Hepatocyte (in vitro differentiated cells): ENCODE measurements at regions not wholly inside any gene's neighbourhood (a gene's known extent, or its start where the extent isn't known, plus 50 kb on each side); places are given as distances from the start of the nearest gene placed in this dataset.

ENCODE experiments used
- EZH2 ChIP-seq: fragments of 200-600 bp; sonication (generic); IDR thresholded peaks from 2 replicates; pipeline ENCODE4 v1.6.1; 2016; ENCODE audit warnings: antibody characterized with exemption, mild to moderate bottlenecking, borderline replicate concordance
- TF ChIP-seq, protein P1 (sequence below): fragments of 200-600 bp; sonication (generic); IDR thresholded peaks from 2 replicates; pipeline ENCODE4 v1.5.1; 2016; ENCODE audit warnings: antibody characterized with exemption, mild to moderate bottlenecking; ENCODE audit not compliant: poor library complexity

DNA sequence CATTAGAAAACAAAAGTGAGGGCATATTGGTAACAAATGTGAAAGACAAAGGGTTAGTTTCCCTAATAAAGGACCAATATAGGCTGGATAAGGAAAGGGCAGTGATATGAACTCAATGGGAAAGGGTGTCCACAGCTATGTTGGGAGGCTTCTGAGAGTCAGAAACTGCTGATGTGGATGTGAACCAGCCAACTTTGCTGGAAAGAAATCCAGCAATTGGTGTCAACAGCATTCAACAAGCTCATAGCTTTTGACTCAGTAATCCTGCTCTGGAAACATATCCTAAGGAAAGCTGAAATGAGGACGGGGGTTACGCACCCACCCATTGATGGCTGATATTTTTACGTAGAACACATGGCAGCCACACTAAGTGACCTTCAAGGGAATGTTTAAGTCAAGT is 63.7 kb downstream of the ARL4C start:
- TF ChIP-seq, protein P1, sequence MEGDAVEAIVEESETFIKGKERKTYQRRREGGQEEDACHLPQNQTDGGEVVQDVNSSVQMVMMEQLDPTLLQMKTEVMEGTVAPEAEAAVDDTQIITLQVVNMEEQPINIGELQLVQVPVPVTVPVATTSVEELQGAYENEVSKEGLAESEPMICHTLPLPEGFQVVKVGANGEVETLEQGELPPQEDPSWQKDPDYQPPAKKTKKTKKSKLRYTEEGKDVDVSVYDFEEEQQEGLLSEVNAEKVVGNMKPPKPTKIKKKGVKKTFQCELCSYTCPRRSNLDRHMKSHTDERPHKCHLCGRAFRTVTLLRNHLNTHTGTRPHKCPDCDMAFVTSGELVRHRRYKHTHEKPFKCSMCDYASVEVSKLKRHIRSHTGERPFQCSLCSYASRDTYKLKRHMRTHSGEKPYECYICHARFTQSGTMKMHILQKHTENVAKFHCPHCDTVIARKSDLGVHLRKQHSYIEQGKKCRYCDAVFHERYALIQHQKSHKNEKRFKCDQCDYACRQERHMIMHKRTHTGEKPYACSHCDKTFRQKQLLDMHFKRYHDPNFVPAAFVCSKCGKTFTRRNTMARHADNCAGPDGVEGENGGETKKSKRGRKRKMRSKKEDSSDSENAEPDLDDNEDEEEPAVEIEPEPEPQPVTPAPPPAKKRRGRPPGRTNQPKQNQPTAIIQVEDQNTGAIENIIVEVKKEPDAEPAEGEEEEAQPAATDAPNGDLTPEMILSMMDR: no peak
- TF ChIP-seq EZH2: no peak
